Neural crest cell (in vitro differentiated cells): ENCODE measurements at regions not wholly inside any gene's neighbourhood (a gene's known extent, or its start where the extent isn't known, plus 50 kb on each side); places are given as distances from the start of the nearest gene placed in this dataset.

ENCODE experiments used
- DNase-seq: peaks from one replicate; pipeline ENCODE4 v3.0.0; 2021; ENCODE audit warnings: low read depth, mixed read lengths, low spot score
- H3K27ac Mint-ChIP-seq: one replicate; pipeline ENCODE4 v1.8.0; 2021; ENCODE audit warnings: mild to moderate bottlenecking, mixed read lengths; ENCODE audit not compliant: unreplicated experiment
- H3K27me3 Mint-ChIP-seq: 2 replicates; pipeline ENCODE4 v1.8.0; 2021; ENCODE audit warnings: low read depth, mild to moderate bottlenecking, mixed read lengths
- H3K36me3 Mint-ChIP-seq: 2 replicates; pipeline ENCODE4 v1.8.0; 2021; ENCODE audit warnings: low read depth, mild to moderate bottlenecking, mixed read lengths
- H3K4me1 Mint-ChIP-seq: 2 replicates; pipeline ENCODE4 v1.8.0; 2021; ENCODE audit warnings: mixed read lengths
- H3K4me3 Mint-ChIP-seq: one replicate; pipeline ENCODE4 v1.8.0; 2021; ENCODE audit warnings: mild to moderate bottlenecking, mixed read lengths
- H3K9me3 Mint-ChIP-seq: 2 replicates; pipeline ENCODE4 v1.8.0; 2021; ENCODE audit warnings: mixed read lengths
- CTCF ChIP-seq: fragments of 200-600 bp; sonication (generic); conservative IDR thresholded peaks from 2 replicates; pipeline ENCODE4 v1.5.0; 2021; ENCODE audit warnings: antibody characterized with exemption, mild to moderate bottlenecking

- H3K36me3 Mint-ChIP-seq = no peaks in the 10 kb centered on the region
- H3K9me3 Mint-ChIP-seq = peaks cover 2% of the 10 kb centered on the region
- H3K27me3 Mint-ChIP-seq = no peaks in the 10 kb centered on the region
- DNase-seq = no peak
- no peaks in the 10 kb centered on the region for H3K4me1 Mint-ChIP-seq
- no peak overlapping the region for H3K27ac Mint-ChIP-seq
- no peak overlapping the region for H3K4me3 Mint-ChIP-seq
- TF ChIP-seq CTCF = no peak
Measured at GRCh38 chr9:28197653-28198052, 624.4 kb upstream of the C9orf72 start.

GRCh38 chr9:28203036-28203435 lies 629.8 kb upstream of the C9orf72 start:
- H3K36me3 Mint-ChIP-seq = no peaks in the 10 kb centered on the region
- no peak overlapping the region for H3K27ac Mint-ChIP-seq
- no peak for DNase-seq
- no peaks in the 10 kb centered on the region for H3K27me3 Mint-ChIP-seq
- H3K4me1 Mint-ChIP-seq = no peaks in the 10 kb centered on the region
- no peak overlapping the region for H3K4me3 Mint-ChIP-seq
- no peak for TF ChIP-seq CTCF
- H3K9me3 Mint-ChIP-seq = peaks cover 2% of the 10 kb centered on the region

- no peak overlapping the region for H3K4me3 Mint-ChIP-seq
- no peaks in the 10 kb centered on the region for H3K4me1 Mint-ChIP-seq
- H3K27ac Mint-ChIP-seq = no peak overlapping the region
- TF ChIP-seq CTCF = no peak
- no peak for DNase-seq
- H3K9me3 Mint-ChIP-seq = no peaks in the 10 kb centered on the region
- no peaks in the 10 kb centered on the region for H3K36me3 Mint-ChIP-seq
- H3K27me3 Mint-ChIP-seq = no peaks in the 10 kb centered on the region
Measured at GRCh38 chr9:28206280-28206679, 633.0 kb upstream of the C9orf72 start.

- H3K27ac Mint-ChIP-seq = no peak overlapping the region
- DNase-seq = no peak
- H3K36me3 Mint-ChIP-seq = no peaks in the 10 kb centered on the region
- no peak overlapping the region for H3K4me3 Mint-ChIP-seq
- H3K27me3 Mint-ChIP-seq = no peaks in the 10 kb centered on the region
- peaks cover 1% of the 10 kb centered on the region for H3K4me1 Mint-ChIP-seq
- no peak for TF ChIP-seq CTCF
- H3K9me3 Mint-ChIP-seq = no peaks in the 10 kb centered on the region
Measured at GRCh38 chr9:28207657-28208056, 634.4 kb upstream of the C9orf72 start.

GRCh38 chr9:28209130-28209529 lies 635.8 kb upstream of the C9orf72 start:
- Mint-ChIP-seq H3K36me3 (no peaks in the 10 kb centered on the region), H3K4me3 (no peak overlapping the region), H3K27ac (no peak overlapping the region), H3K9me3 (no peaks in the 10 kb centered on the region), H3K27me3 (no peaks in the 10 kb centered on the region), H3K4me1 (peaks cover 9% of the 10 kb centered on the region)
- no peak for TF ChIP-seq CTCF
- no peak for DNase-seq

- Mint-ChIP-seq H3K36me3 (no peaks in the 10 kb centered on the region), H3K4me3 (no peak overlapping the region), H3K4me1 (peaks cover 9% of the 10 kb centered on the region), H3K27ac (no peak overlapping the region), H3K27me3 (peaks cover 2% of the 10 kb centered on the region), H3K9me3 (no peaks in the 10 kb centered on the region)
- DNase-seq = no peak
- TF ChIP-seq CTCF = no peak
Measured at GRCh38 chr9:28212979-28213378, 639.7 kb upstream of the C9orf72 start.
